ENCODE measurements at regions not wholly inside any gene's neighbourhood (a gene's known extent, or its start where the extent isn't known, plus 50 kb on each side); places are given as distances from the start of the nearest gene placed in this dataset.

- Histone ChIP-seq H3K36me3 (no peaks in the 10 kb centered on the region), H3K27ac (no peak overlapping the region), H3K4me3 (no peak overlapping the region), H3K9me3 (no peaks in the 10 kb centered on the region), H3K27me3 (no peaks in the 10 kb centered on the region), H3K4me1 (no peaks in the 10 kb centered on the region)
- TF ChIP-seq CTCF (IDR thresholded peaks at IDR 0.05) = no peak
- no peak for DNase-seq (ENCODE audit: low spot score)
Observed at GRCh38 chr11:43035086-43035485, 276.7 kb upstream of the API5 start.

GRCh38 chr11:43053638-43054412 lies 258.0 kb upstream of the API5 start:
- DNase-seq (ENCODE audit: low spot score) = no peak
- no peak overlapping the region for H3K4me3 ChIP-seq
- no peak overlapping the region for H3K27ac ChIP-seq
- no peaks in the 10 kb centered on the region for H3K9me3 ChIP-seq
- no peak for TF ChIP-seq CTCF (IDR thresholded peaks at IDR 0.05)
- H3K36me3 ChIP-seq = no peaks in the 10 kb centered on the region
- no peaks in the 10 kb centered on the region for H3K4me1 ChIP-seq
- H3K27me3 ChIP-seq = no peaks in the 10 kb centered on the region

- H3K27ac ChIP-seq = no peak overlapping the region
- no peak for TF ChIP-seq CTCF (IDR thresholded peaks at IDR 0.05)
- DNase-seq (ENCODE audit: low spot score) = no peak
- H3K4me1 ChIP-seq = no peaks in the 10 kb centered on the region
- no peak overlapping the region for H3K4me3 ChIP-seq
- no peaks in the 10 kb centered on the region for H3K27me3 ChIP-seq
- H3K36me3 ChIP-seq = no peaks in the 10 kb centered on the region
- no peaks in the 10 kb centered on the region for H3K9me3 ChIP-seq
Observed at GRCh38 chr11:43067681-43068080, 244.1 kb upstream of the API5 start.

- no peaks in the 10 kb centered on the region for H3K27me3 ChIP-seq
- H3K4me1 ChIP-seq = no peaks in the 10 kb centered on the region
- DNase-seq (ENCODE audit: low spot score) = no peak
- no peaks in the 10 kb centered on the region for H3K9me3 ChIP-seq
- H3K27ac ChIP-seq = no peak overlapping the region
- no peaks in the 10 kb centered on the region for H3K36me3 ChIP-seq
- no peak overlapping the region for H3K4me3 ChIP-seq
- no peak for TF ChIP-seq CTCF (IDR thresholded peaks at IDR 0.05)
Observed at GRCh38 chr11:43071338-43071737, 240.5 kb upstream of the API5 start.

GRCh38 chr11:43072096-43072495 lies 239.7 kb upstream of the API5 start:
- Histone ChIP-seq H3K9me3 (no peaks in the 10 kb centered on the region), H3K4me1 (no peaks in the 10 kb centered on the region), H3K4me3 (no peak overlapping the region), H3K36me3 (no peaks in the 10 kb centered on the region), H3K27ac (no peak overlapping the region), H3K27me3 (no peaks in the 10 kb centered on the region)
- no peak for DNase-seq (ENCODE audit: low spot score)
- TF ChIP-seq CTCF (IDR thresholded peaks at IDR 0.05) = no peak

GRCh38 chr11:43072911-43073310 lies 238.9 kb upstream of the API5 start:
- TF ChIP-seq CTCF (IDR thresholded peaks at IDR 0.05) = no peak
- no peaks in the 10 kb centered on the region for H3K9me3 ChIP-seq

More at GRCh38 chr11:43072911-43073310, 238.9 kb upstream of the API5 start:
- H3K36me3 ChIP-seq = no peaks in the 10 kb centered on the region
- H3K27ac ChIP-seq = no peak overlapping the region
- H3K4me1 ChIP-seq = no peaks in the 10 kb centered on the region
- no peak for DNase-seq (ENCODE audit: low spot score)
- H3K27me3 ChIP-seq = no peaks in the 10 kb centered on the region
- H3K4me3 ChIP-seq = no peak overlapping the region
